ENCODE measurements at regions not wholly inside any gene's neighbourhood (a gene's known extent, or its start where the extent isn't known, plus 50 kb on each side); places are given as distances from the start of the nearest gene placed in this dataset.

GRCh38 chr4:164215113-164215741, 538.7 kb upstream of the SMIM31 start:
- no peaks in the 10 kb centered on the region for H3K4me1 ChIP-seq (ENCODE audit: control insufficient read depth in 4 of 4, insufficient read depth in 4 of 4, low read length in 3 of 4)
- TF ChIP-seq GABPA (IDR thresholded peaks at IDR 0.05 in 1 of 2, conservative IDR thresholded peaks at IDR 0.05 in 1 of 2) (no peak), YY1 (IDR thresholded peaks at IDR 0.05) (no peak), NR2F2 (IDR thresholded peaks at IDR 0.05) (no peak), JUND (IDR thresholded peaks at IDR 0.05) (no peak), FOXA2 (IDR thresholded peaks at IDR 0.05) (no peak), ATF3 (IDR thresholded peaks at IDR 0.05) (no peak), FOXA1 (IDR thresholded peaks at IDR 0.05) (no peak), CTCF (IDR thresholded peaks at IDR 0.05; ENCODE audit: low read depth, low read length, missing input control) (no peak)
- no peak overlapping the region for H3K27ac ChIP-seq (ENCODE audit: low read depth in 1 of 2, low read length in 2 of 2)
- no peak overlapping the region for H3K9ac ChIP-seq (ENCODE audit: low read depth in 1 of 2, low read length in 2 of 2)
- WGBS, result 79% methylated on average over 13 of the region's 13 CpGs
- DNase-seq (ENCODE audit: low spot score), result no peak
- no peaks in the 10 kb centered on the region for H3K9me3 ChIP-seq (ENCODE audit: control insufficient read depth in 4 of 4, low read length in 3 of 4)
- no peak overlapping the region for H3K4me3 ChIP-seq (ENCODE audit: low read depth in 1 of 3, low read length in 3 of 3)
- peaks cover 0 to 3% (median 0%) of the 10 kb centered on the region in 4 donors for H3K27me3 ChIP-seq (ENCODE audit: control insufficient read depth in 4 of 4, insufficient read depth in 4 of 4, low read length in 3 of 4)
- H3K36me3 ChIP-seq (ENCODE audit: control insufficient read depth in 4 of 4, insufficient read depth in 3 of 4, low read depth in 1 of 4, low read length in 3 of 4), result no peaks in the 10 kb centered on the region

GRCh38 chr4:164221631-164222030, 532.3 kb upstream of the SMIM31 start:
- H3K9me3 ChIP-seq (ENCODE audit: control insufficient read depth in 4 of 4, low read length in 3 of 4), result no peaks in the 10 kb centered on the region
- H3K27me3 ChIP-seq (ENCODE audit: control insufficient read depth in 4 of 4, insufficient read depth in 4 of 4, low read length in 3 of 4), result no peaks in the 10 kb centered on the region
- 67% methylated on average over 1 of the region's 1 CpG for WGBS
- no peak for DNase-seq (ENCODE audit: low spot score)
- no peaks in the 10 kb centered on the region for H3K36me3 ChIP-seq (ENCODE audit: control insufficient read depth in 4 of 4, insufficient read depth in 3 of 4, low read depth in 1 of 4, low read length in 3 of 4)
- no peak overlapping the region for H3K9ac ChIP-seq (ENCODE audit: low read depth in 1 of 2, low read length in 2 of 2)
- H3K27ac ChIP-seq (ENCODE audit: low read depth in 1 of 2, low read length in 2 of 2), result no peak overlapping the region
- no peaks in the 10 kb centered on the region for H3K4me1 ChIP-seq (ENCODE audit: control insufficient read depth in 4 of 4, insufficient read depth in 4 of 4, low read length in 3 of 4)
- no peak overlapping the region for H3K4me3 ChIP-seq (ENCODE audit: low read depth in 1 of 3, low read length in 3 of 3)
- no peak for TF ChIP-seq REST (IDR thresholded peaks at IDR 0.05)
- no peak for TF ChIP-seq FOXA2 (IDR thresholded peaks at IDR 0.05)
- no peak for TF ChIP-seq GABPA (IDR thresholded peaks at IDR 0.05 in 1 of 2, conservative IDR thresholded peaks at IDR 0.05 in 1 of 2)
- no peak for TF ChIP-seq YY1 (IDR thresholded peaks at IDR 0.05)
- TF ChIP-seq NR2F2 (IDR thresholded peaks at IDR 0.05), result no peak
- TF ChIP-seq MAX (IDR thresholded peaks at IDR 0.05), result no peak
- TF ChIP-seq ZBTB33 (IDR thresholded peaks at IDR 0.05), result no peak
- TF ChIP-seq CTCF (IDR thresholded peaks at IDR 0.05; ENCODE audit: low read depth, low read length, missing input control), result no peak
- TF ChIP-seq FOXA1 (IDR thresholded peaks at IDR 0.05), result no peak
- TF ChIP-seq TAF1 (conservative IDR thresholded peaks at IDR 0.05), result no peak
- TF ChIP-seq SP1 (IDR thresholded peaks at IDR 0.05), result no peak
- TF ChIP-seq ATF3 (IDR thresholded peaks at IDR 0.05), result no peak
- TF ChIP-seq JUND (IDR thresholded peaks at IDR 0.05), result no peak
- TF ChIP-seq HNF4G (IDR thresholded peaks at IDR 0.05), result no peak
- TF ChIP-seq RAD21 (IDR thresholded peaks at IDR 0.05), result no peak
- no peak for TF ChIP-seq EGR1 (IDR thresholded peaks at IDR 0.05; ENCODE audit: low read depth in 2 of 2)
- TF ChIP-seq RXRA (IDR thresholded peaks at IDR 0.05), result no peak

Measured in liver (tissue), 8 donors.